T-helper 1 cell treated with Interleukin-12 subunit alpha and Interleukin-12 subunit beta and Interleukin-4 antibody, amounts not matched to agents 30 μg/mL and 1 μg/mL, for 36 hours (primary cell): ENCODE measurements at regions not wholly inside any gene's neighbourhood (a gene's known extent, or its start where the extent isn't known, plus 50 kb on each side); places are given as distances from the start of the nearest gene placed in this dataset.

Experiments used
- H3K27ac Mint-ChIP-seq: one replicate; pipeline ENCODE4 v1.8.0; 2021; ENCODE audit warnings: mild to moderate bottlenecking, mixed read lengths
- H3K27me3 Mint-ChIP-seq: one replicate; pipeline ENCODE4 v1.8.0; 2021; ENCODE audit warnings: low read depth, mixed read lengths
- H3K36me3 Mint-ChIP-seq: one replicate; pipeline ENCODE4 v1.8.0; 2021; ENCODE audit warnings: low read depth, mixed read lengths
- H3K4me1 Mint-ChIP-seq: one replicate; pipeline ENCODE4 v1.8.0; 2021; ENCODE audit warnings: low read depth, mixed read lengths
- H3K4me3 Mint-ChIP-seq: one replicate; pipeline ENCODE4 v1.8.0; 2021; ENCODE audit warnings: mild to moderate bottlenecking, moderate library complexity, mixed read lengths
- H3K9me3 Mint-ChIP-seq: one replicate; pipeline ENCODE4 v1.8.0; 2021; ENCODE audit warnings: mixed read lengths

DNA sequence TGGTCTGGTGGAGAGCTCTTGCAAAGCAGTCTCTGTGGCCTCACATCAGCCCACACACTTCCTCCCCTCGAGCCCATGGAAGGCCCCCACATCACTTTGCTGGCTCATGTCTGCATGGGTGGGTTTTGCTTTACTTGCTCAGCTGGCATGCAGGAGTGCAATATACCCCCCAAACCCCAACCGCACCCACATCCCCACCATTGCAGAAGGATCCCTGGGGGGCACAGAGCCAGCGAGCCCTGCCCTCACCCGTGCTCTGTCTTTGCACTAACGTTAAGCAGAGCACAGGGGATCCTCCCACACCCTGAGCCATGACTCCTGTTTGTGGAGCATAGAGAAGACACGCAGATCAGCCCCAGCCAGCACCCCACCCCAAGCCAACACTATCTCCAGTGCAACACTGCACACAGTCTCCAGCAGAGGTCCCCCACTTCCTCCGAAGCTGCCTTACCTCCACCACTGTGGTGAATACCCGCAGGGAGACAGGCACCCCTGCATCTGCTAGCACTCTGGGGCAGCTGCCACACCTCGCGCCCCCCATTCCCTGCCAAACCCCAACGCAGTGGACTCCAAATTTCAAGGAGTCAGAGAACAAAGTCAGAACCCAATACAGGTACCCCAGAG is 177.8 kb upstream of the RGPD4 start:
- H3K4me3 Mint-ChIP-seq = no peak overlapping the region
- H3K4me1 Mint-ChIP-seq = no peaks in the 10 kb centered on the region
- no peaks in the 10 kb centered on the region for H3K36me3 Mint-ChIP-seq
- H3K27me3 Mint-ChIP-seq = no peaks in the 10 kb centered on the region
- no peak overlapping the region for H3K27ac Mint-ChIP-seq
- peaks cover 22% of the 10 kb centered on the region for H3K9me3 Mint-ChIP-seq

DNA sequence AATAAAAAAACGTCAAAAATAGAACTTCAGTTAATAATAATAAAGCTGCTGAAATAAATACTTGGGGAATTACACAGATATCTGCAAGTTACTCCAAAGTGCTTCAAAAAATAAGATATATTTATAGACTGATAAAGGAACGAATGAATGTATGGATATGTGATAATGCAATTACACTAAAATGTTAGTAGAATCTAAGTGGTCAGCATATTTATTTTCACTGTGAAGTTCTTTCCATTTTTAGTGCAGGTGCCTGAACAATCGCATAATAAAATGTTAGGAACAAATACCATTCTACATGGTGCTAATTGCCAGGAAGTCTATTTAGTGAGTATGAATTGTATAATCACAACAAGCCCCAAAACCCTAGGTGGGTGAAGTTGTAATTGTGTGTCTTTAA is 169.6 kb upstream of the RGPD4 start:
- Mint-ChIP-seq H3K9me3 (peaks cover 5% of the 10 kb centered on the region), H3K27me3 (no peaks in the 10 kb centered on the region), H3K36me3 (no peaks in the 10 kb centered on the region), H3K27ac (no peak overlapping the region), H3K4me3 (no peak overlapping the region), H3K4me1 (no peaks in the 10 kb centered on the region)

DNA sequence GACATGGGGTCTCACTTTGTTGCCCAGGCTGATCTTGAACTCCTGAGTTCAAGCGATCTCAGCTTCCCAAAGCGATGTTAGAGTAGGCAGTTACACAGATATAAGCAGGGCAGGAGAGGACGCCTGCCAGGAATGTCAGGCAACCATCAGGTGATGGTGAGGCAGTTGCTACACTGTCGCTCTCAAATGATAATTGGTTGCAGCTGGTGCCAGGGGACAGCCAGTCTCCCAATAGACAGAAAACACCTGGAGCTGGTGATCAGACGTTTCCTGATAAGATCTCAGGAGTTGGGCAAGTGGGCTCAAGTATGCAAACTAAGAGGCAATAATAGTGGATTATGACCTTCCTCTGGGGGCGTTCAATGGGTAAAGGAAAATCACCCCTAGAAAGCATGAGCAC is 163.1 kb upstream of the RGPD4 start:
- Mint-ChIP-seq H3K36me3 (no peaks in the 10 kb centered on the region), H3K4me1 (no peaks in the 10 kb centered on the region), H3K9me3 (peaks cover 5% of the 10 kb centered on the region), H3K27ac (no peak overlapping the region), H3K4me3 (no peak overlapping the region), H3K27me3 (no peaks in the 10 kb centered on the region)

DNA sequence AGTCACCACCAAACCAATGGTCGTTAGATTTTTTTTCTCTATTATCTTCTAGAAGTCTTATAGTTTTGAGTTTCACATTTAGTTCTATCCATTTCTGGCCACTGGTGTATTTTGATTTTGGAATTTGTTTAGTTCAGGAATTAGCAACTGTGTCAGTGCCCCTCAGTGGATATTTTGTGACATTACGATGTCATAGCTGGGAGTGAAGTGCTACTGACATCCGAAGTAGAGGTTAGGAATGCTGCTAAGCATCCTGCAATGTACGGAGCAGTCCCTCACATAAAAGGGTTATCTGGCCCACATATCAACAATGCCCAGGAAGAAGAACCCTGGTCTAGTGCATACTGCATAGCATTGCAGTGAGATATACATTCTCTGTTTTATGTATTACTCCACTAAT is 157.4 kb upstream of the RGPD4 start:
- Mint-ChIP-seq H3K4me3 (no peak overlapping the region), H3K36me3 (no peaks in the 10 kb centered on the region), H3K27me3 (no peaks in the 10 kb centered on the region), H3K27ac (no peak overlapping the region), H3K9me3 (peaks cover 11% of the 10 kb centered on the region), H3K4me1 (no peaks in the 10 kb centered on the region)

DNA sequence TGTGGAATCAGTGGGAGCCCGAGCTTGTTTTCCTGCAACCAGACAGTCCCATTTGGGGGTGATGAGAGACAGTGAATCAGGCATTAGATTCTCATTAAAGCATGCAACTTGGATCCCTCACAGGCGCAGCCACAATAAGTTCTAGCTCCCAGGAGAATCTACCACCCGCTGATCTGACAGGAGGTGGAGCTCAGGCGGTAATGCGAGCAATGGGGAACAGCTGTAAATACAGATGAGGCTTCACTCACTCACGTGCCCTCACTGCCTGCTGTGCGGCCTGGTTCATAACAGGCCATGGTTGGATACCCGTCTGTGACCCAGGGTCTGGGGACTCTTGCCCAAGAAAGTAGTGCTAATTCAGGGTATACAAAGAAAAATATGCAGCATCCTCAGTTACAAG is 144.8 kb upstream of the RGPD4 start:
- no peaks in the 10 kb centered on the region for H3K9me3 Mint-ChIP-seq
- no peaks in the 10 kb centered on the region for H3K36me3 Mint-ChIP-seq
- H3K4me3 Mint-ChIP-seq = no peak overlapping the region
- no peak overlapping the region for H3K27ac Mint-ChIP-seq
- no peaks in the 10 kb centered on the region for H3K4me1 Mint-ChIP-seq
- H3K27me3 Mint-ChIP-seq = no peaks in the 10 kb centered on the region

DNA sequence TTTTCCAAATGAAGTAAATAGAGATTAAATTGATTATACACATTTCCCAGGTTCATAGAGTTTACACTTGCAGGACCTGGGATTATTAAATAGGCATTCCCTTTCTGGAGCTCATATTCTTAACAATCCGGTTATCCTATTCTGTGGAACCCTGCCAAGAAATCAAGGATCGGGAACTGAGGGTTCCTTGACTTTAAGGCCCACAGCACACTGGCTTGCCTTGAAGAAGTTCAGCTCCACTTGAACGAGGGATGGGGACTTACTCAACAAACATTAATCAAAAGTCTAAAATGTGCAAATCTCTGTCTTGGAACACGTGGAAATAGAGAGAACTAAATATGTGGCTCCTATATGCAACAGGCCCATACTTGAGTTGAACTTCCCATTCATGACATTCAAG is 142.3 kb upstream of the RGPD4 start:
- Mint-ChIP-seq H3K27ac (no peak overlapping the region), H3K36me3 (no peaks in the 10 kb centered on the region), H3K9me3 (no peaks in the 10 kb centered on the region), H3K27me3 (no peaks in the 10 kb centered on the region), H3K4me1 (no peaks in the 10 kb centered on the region), H3K4me3 (no peak overlapping the region)

GRCh38 chr2:107685421-107685986 is 141.2 kb upstream of the RGPD4 start:
- Mint-ChIP-seq H3K27me3 (no peaks in the 10 kb centered on the region), H3K4me3 (no peak overlapping the region), H3K9me3 (no peaks in the 10 kb centered on the region), H3K36me3 (no peaks in the 10 kb centered on the region), H3K4me1 (no peaks in the 10 kb centered on the region), H3K27ac (no peak overlapping the region)

DNA sequence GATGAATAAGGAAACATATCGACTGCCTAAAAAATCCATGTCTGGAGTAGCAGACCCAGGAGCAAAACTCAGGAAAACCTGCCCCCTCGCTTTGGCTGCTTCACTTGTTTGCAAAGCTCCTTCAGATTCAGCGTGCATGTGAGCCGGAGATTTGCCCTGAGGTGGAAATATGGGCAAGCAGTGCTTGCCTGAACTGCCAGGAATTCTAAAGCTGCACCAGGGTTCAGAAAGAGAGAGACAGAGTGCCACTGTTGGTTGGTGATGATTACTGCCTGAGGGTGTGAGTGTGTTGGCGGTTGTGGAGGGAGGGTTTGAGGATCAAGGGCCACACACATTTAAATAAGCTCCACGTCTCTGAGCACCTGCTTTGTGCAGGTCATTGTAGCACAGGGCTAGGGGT is 139.6 kb upstream of the RGPD4 start:
- H3K4me1 Mint-ChIP-seq = no peaks in the 10 kb centered on the region
- no peaks in the 10 kb centered on the region for H3K27me3 Mint-ChIP-seq

GRCh38 chr2:107688135-107688534 is 138.6 kb upstream of the RGPD4 start:
- Mint-ChIP-seq H3K4me1 (no peaks in the 10 kb centered on the region), H3K9me3 (no peaks in the 10 kb centered on the region), H3K27ac (no peak overlapping the region), H3K27me3 (no peaks in the 10 kb centered on the region), H3K36me3 (no peaks in the 10 kb centered on the region), H3K4me3 (no peak overlapping the region)

More for the DNA sequence above, 139.6 kb upstream of the RGPD4 start:
- Mint-ChIP-seq H3K36me3 (no peaks in the 10 kb centered on the region), H3K4me3 (no peak overlapping the region), H3K27ac (no peak overlapping the region), H3K9me3 (no peaks in the 10 kb centered on the region)

DNA sequence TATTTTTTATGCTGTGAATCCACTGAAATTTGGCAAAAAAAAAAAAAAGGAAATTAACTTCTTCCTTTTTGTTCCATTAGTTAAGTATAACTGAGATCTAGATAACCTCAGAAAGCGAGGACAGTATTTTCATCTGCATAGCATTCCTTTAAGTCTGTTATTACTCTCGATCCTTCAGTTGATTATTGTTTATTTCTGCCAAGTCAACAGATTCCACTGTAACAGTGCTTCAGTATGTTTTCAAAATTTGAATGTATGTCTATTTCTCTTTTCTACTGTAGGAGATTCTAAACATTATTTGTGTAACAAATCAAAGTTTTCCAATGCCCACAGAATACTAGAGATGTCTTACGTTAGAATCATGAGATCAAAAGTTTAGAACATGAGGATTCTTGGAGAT is 133.1 kb upstream of the RGPD4 start:
- no peak overlapping the region for H3K27ac Mint-ChIP-seq
- H3K4me1 Mint-ChIP-seq = no peaks in the 10 kb centered on the region
- no peaks in the 10 kb centered on the region for H3K9me3 Mint-ChIP-seq
- no peak overlapping the region for H3K4me3 Mint-ChIP-seq
- no peaks in the 10 kb centered on the region for H3K27me3 Mint-ChIP-seq
- H3K36me3 Mint-ChIP-seq = no peaks in the 10 kb centered on the region

GRCh38 chr2:107694667-107695066 is 132.0 kb upstream of the RGPD4 start:
- H3K36me3 Mint-ChIP-seq = no peaks in the 10 kb centered on the region
- no peaks in the 10 kb centered on the region for H3K9me3 Mint-ChIP-seq
- no peaks in the 10 kb centered on the region for H3K4me1 Mint-ChIP-seq
- H3K27ac Mint-ChIP-seq = no peak overlapping the region
- H3K4me3 Mint-ChIP-seq = no peak overlapping the region
- no peaks in the 10 kb centered on the region for H3K27me3 Mint-ChIP-seq

GRCh38 chr2:107697385-107697784 is 129.3 kb upstream of the RGPD4 start:
- Mint-ChIP-seq H3K36me3 (no peaks in the 10 kb centered on the region), H3K9me3 (no peaks in the 10 kb centered on the region), H3K27ac (no peak overlapping the region), H3K4me1 (no peaks in the 10 kb centered on the region), H3K4me3 (no peak overlapping the region), H3K27me3 (no peaks in the 10 kb centered on the region)

GRCh38 chr2:107698861-107699260 is 127.8 kb upstream of the RGPD4 start:
- H3K27me3 Mint-ChIP-seq = no peaks in the 10 kb centered on the region
- no peaks in the 10 kb centered on the region for H3K4me1 Mint-ChIP-seq
- no peak overlapping the region for H3K4me3 Mint-ChIP-seq
- H3K27ac Mint-ChIP-seq = no peak overlapping the region
- no peaks in the 10 kb centered on the region for H3K9me3 Mint-ChIP-seq
- no peaks in the 10 kb centered on the region for H3K36me3 Mint-ChIP-seq

DNA sequence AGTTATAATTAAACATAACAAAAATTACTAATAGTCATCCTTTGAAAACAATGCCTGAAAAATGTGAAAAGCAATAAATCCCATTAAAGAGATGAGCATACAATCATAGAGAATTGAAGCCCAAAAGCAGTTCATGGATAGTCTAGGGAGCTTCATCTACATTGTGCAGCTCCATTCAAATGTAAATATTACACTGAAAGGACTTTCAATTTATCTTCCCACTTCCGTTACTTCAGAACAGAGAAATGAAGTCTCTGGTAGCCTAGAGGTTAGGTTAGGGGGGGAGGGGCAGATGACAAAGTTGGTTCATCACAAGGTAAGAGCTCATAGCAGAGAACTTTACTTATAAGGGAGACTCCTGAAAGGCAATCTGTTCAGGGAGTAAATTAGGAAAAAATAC is 126.6 kb upstream of the RGPD4 start:
- Mint-ChIP-seq H3K27me3 (no peaks in the 10 kb centered on the region), H3K4me1 (no peaks in the 10 kb centered on the region), H3K4me3 (no peak overlapping the region), H3K9me3 (no peaks in the 10 kb centered on the region), H3K27ac (no peak overlapping the region), H3K36me3 (no peaks in the 10 kb centered on the region)

DNA sequence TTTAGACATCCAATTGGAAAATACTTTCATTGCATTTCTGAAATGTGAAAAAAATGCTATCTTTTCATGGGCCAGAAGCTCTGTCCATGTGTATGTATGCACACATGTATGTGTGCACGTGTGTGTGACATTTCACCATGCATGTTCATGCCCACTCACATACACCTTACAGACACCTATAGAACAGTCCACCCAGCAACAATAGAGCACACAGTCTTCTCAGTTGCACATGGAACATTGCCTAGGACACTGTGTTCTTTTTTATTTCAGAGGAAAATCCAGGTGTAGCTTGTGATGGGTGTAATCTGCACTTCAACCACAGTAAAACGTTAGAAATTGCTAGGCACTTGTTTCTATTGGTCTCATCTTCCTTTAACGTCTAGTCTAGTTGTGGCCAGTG is 114.8 kb upstream of the RGPD4 start:
- Mint-ChIP-seq H3K27ac (no peak overlapping the region), H3K4me1 (peaks cover 4% of the 10 kb centered on the region), H3K4me3 (no peak overlapping the region), H3K36me3 (no peaks in the 10 kb centered on the region), H3K27me3 (no peaks in the 10 kb centered on the region), H3K9me3 (no peaks in the 10 kb centered on the region)

DNA sequence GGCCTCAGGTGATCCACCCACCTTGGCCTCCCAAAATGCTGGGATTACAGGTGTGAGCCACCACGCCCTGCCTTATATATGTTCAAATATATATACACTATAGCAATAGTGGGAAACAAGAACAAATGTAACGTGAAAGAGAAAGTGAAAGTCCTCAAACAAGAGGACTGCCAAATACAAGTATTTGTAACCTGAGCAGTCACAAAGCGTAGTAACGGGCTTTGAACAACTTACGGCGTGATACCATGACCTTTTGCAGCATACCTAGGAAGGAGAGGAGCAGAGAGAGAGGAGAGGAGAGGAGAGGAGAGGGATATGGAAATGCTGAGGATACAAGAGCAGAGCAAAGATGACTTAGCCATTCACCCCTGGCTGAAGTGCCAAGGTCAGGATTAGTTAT is 113.8 kb upstream of the RGPD4 start:
- H3K36me3 Mint-ChIP-seq = no peaks in the 10 kb centered on the region
- peak overlapping the region; percentile 50 for H3K4me3 Mint-ChIP-seq
- H3K9me3 Mint-ChIP-seq = no peaks in the 10 kb centered on the region
- H3K27me3 Mint-ChIP-seq = no peaks in the 10 kb centered on the region
- no peak overlapping the region for H3K27ac Mint-ChIP-seq
- peaks cover 4% of the 10 kb centered on the region for H3K4me1 Mint-ChIP-seq
